ENCODE measurements at regions not wholly inside any gene's neighbourhood (a gene's known extent, or its start where the extent isn't known, plus 50 kb on each side); places are given as distances from the start of the nearest gene placed in this dataset.
"Not testable (repeated sequence)": the region's sequence is repeated elsewhere in the genome, so short reads cannot be mapped to it uniquely, and the experiment has no call there.

- DNase-seq (ENCODE audit: low read depth in 2 of 2), result no peak
Measured at GRCh38 chr7:9711259-9711918, 1262.3 kb upstream of the PHF14 start.

GRCh38 chr7:9718071-9718661 lies 1255.5 kb upstream of the PHF14 start:
- DNase-seq (ENCODE audit: low read depth in 2 of 2), result no peak

GRCh38 chr7:9719303-9719702 lies 1254.4 kb upstream of the PHF14 start:
- no peak for DNase-seq (ENCODE audit: low read depth in 2 of 2)

- DNase-seq (ENCODE audit: low read depth in 2 of 2), result no peak
Measured at GRCh38 chr7:9719721-9720120, 1254.0 kb upstream of the PHF14 start.

- DNase-seq (ENCODE audit: low read depth in 2 of 2), result not testable (repeated sequence)
Measured at GRCh38 chr7:9725940-9726663, 1247.6 kb upstream of the PHF14 start.

- DNase-seq (ENCODE audit: low read depth in 2 of 2), result not testable (repeated sequence)
Measured at GRCh38 chr7:9726811-9727210, 1246.9 kb upstream of the PHF14 start.

GRCh38 chr7:9727467-9727869 lies 1246.2 kb upstream of the PHF14 start:
- DNase-seq (ENCODE audit: low read depth in 2 of 2), result not testable (repeated sequence)

GRCh38 chr7:9728014-9728657 lies 1245.5 kb upstream of the PHF14 start:
- not testable (repeated sequence) for DNase-seq (ENCODE audit: low read depth in 2 of 2)

- no peak for DNase-seq (ENCODE audit: low read depth in 2 of 2)
Measured at GRCh38 chr7:9752033-9752432, 1221.6 kb upstream of the PHF14 start.

GRCh38 chr7:9761224-9761623 lies 1212.4 kb upstream of the PHF14 start:
- no peak for DNase-seq (ENCODE audit: low read depth in 2 of 2)

- DNase-seq (ENCODE audit: low read depth in 2 of 2), result no peak
Measured at GRCh38 chr7:9776900-9777299, 1196.8 kb upstream of the PHF14 start.

- DNase-seq (ENCODE audit: low read depth in 2 of 2), result no peak
Measured at GRCh38 chr7:9778367-9778766, 1195.3 kb upstream of the PHF14 start.

GRCh38 chr7:9781710-9782109 lies 1192.0 kb upstream of the PHF14 start:
- DNase-seq (ENCODE audit: low read depth in 2 of 2), result no peak

- DNase-seq (ENCODE audit: low read depth in 2 of 2), result no peak
Measured at GRCh38 chr7:9782275-9782674, 1191.4 kb upstream of the PHF14 start.

GRCh38 chr7:9785211-9785610 lies 1188.5 kb upstream of the PHF14 start:
- DNase-seq (ENCODE audit: low read depth in 2 of 2), result no peak

GRCh38 chr7:9796241-9796640 lies 1177.4 kb upstream of the PHF14 start:
- DNase-seq (ENCODE audit: low read depth in 2 of 2), result no peak

- DNase-seq (ENCODE audit: low read depth in 2 of 2), result no peak
Measured at GRCh38 chr7:9822458-9823290, 1151.0 kb upstream of the PHF14 start.

GRCh38 chr7:9835199-9835598 lies 1138.5 kb upstream of the PHF14 start:
- DNase-seq (ENCODE audit: low read depth in 2 of 2), result no peak

- DNase-seq (ENCODE audit: low read depth in 2 of 2), result no peak
Measured at GRCh38 chr7:9836671-9837070, 1137.0 kb upstream of the PHF14 start.

- DNase-seq (ENCODE audit: low read depth in 2 of 2), result no peak
Measured at GRCh38 chr7:9842301-9842700, 1131.4 kb upstream of the PHF14 start.

GRCh38 chr7:9846902-9847301 lies 1126.8 kb upstream of the PHF14 start:
- no peak for DNase-seq (ENCODE audit: low read depth in 2 of 2)

GRCh38 chr7:9854605-9855004 lies 1119.1 kb upstream of the PHF14 start:
- no peak for DNase-seq (ENCODE audit: low read depth in 2 of 2)

Measured in stimulated activated CD4-positive, alpha-beta T cell treated with anti-CD3 and anti-CD28 coated beads, Interleukin-12 subunit alpha, Interleukin-12 subunit beta, amount 100 ng/mL, for 24 hours (primary cell).